HCT116 (cell line): ENCODE measurements at regions not wholly inside any gene's neighbourhood (a gene's known extent, or its start where the extent isn't known, plus 50 kb on each side); places are given as distances from the start of the nearest gene placed in this dataset.

ENCODE experiments used
- ATAC-seq: fragments of 200-7000 bp; cut with Tn5 transposase; 2 replicates; pipeline ENCODE4 v1.9.1; 2020; ENCODE audit warnings: mild to moderate bottlenecking, moderate library complexity
- BruUV-seq: library from RNA; stranded (reverse); fragments of 400-500 nt; replicated peaks from 2 replicates; lab custom pipeline; 2021; lab: Mats Ljungman, UMichigan
- CTCF ChIA-PET: fragments of 300-600 bp; sonication (Branson Sonifier 250); formaldehyde crosslinking; loops from one replicate; lab custom pipeline; 2021; ENCODE audit warnings: antibody characterized with exemption; lab: Charles Lee
- POLR2A ChIA-PET: fragments of 300-600, 350-600 bp; sonication (Branson Sonifier 250); formaldehyde crosslinking; loops from one replicate; lab custom pipeline; 2021; ENCODE audit warnings: antibody characterized with exemption; lab: Charles Lee
- RAD21 ChIA-PET, 2 experiments: fragments of 300-600 bp; sonication (Branson Sonifier 250); formaldehyde crosslinking; loops; one replicate each; lab custom pipeline; 2023; ENCODE audit warnings: low total read pairs in 2 of 2; ENCODE audit not compliant: uncharacterized antibody in 2 of 2, unreplicated experiment in 2 of 2, low non-redundant PET in 1 of 2; lab: Charles Lee
- DNase-seq: peaks from one replicate; pipeline ENCODE4 v3.0.0-alpha.2; 2010; ENCODE audit warnings: low read depth, low spot score
- H2AFZ ChIP-seq: fragments of 200-600 bp; shearing (Covaris generic), sonication (generic); 2 replicates; pipeline ENCODE4 v1.6.1; 2017; ENCODE audit warnings: low read depth, mixed run types, mixed read lengths, antibody characterized with exemption, low read length; ENCODE audit not compliant: poor library complexity, severe bottlenecking
- H3K27ac ChIP-seq: 2 replicates; pipeline ENCODE4 v1.5.1; 2012; ENCODE audit warnings: low read depth, low read length
- H3K27me3 ChIP-seq: fragments of 200-600 bp; sonication (generic); 2 replicates; pipeline ENCODE4 v1.6.1; 2016; ENCODE audit warnings: mixed run types, low read length, mixed read lengths; ENCODE audit not compliant: insufficient read depth
- H3K36me3 ChIP-seq, 2 experiments: fragments of 200-500 bp in 1 of 2; fragments of 200-600 bp in 1 of 2; sonication (Bioruptor generic) in 1 of 2; sonication (generic) in 1 of 2; 2 replicates each; pipeline versions ENCODE4 v1.5.1 to v1.6.1; 2014 to 2016; ENCODE audit warnings: low read length in 2 of 2, inconsistent platforms in 1 of 2, mixed read lengths in 1 of 2, mixed run types in 1 of 2; ENCODE audit not compliant: insufficient read depth in 2 of 2, control insufficient read depth in 1 of 2
- H3K4me1 ChIP-seq, 2 experiments: fragments of 200-600 bp in 1 of 2; sonication (generic) in 1 of 2; 2 replicates each; pipeline versions ENCODE4 v1.5.1 to v1.6.1; 2012 to 2017; ENCODE audit warnings: low read length in 2 of 2, inconsistent platforms in 1 of 2, mild to moderate bottlenecking in 1 of 2, mixed read lengths in 1 of 2, mixed run types in 1 of 2, moderate library complexity in 1 of 2; ENCODE audit not compliant: insufficient read depth in 2 of 2, control insufficient read depth in 1 of 2
- H3K4me2 ChIP-seq: fragments of 200-600 bp; sonication (generic); 2 replicates; pipeline ENCODE4 v1.6.1; 2017; ENCODE audit warnings: mixed run types, low read length, mixed read lengths
- H3K4me3 ChIP-seq, 2 experiments: fragments of 200-600 bp in 1 of 2; sonication (generic) in 1 of 2; replicated peaks in 1 of 2; 2 replicates each; pipeline ENCODE4 v1.5.1; 2011 to 2016; ENCODE audit warnings: low read length in 2 of 2, control low read depth in 1 of 2, low read depth in 1 of 2, mild to moderate bottlenecking in 1 of 2, mixed read lengths in 1 of 2, mixed run types in 1 of 2
- H3K79me2 ChIP-seq: fragments of 200-600 bp; sonication (generic); 2 replicates; pipeline ENCODE4 v1.6.1; 2017; ENCODE audit warnings: mild to moderate bottlenecking, mixed run types, low read length, moderate library complexity, mixed read lengths; ENCODE audit not compliant: insufficient read depth
- H3K9ac ChIP-seq: fragments of 200-600 bp; sonication (generic); 2 replicates; pipeline ENCODE4 v1.6.1; 2016; ENCODE audit warnings: low read length, mixed read lengths
- H3K9me2 ChIP-seq: fragments of 200-600 bp; sonication (generic), shearing (Covaris generic); 2 replicates; pipeline ENCODE4 v1.6.1; 2017; ENCODE audit warnings: mixed run types, mild to moderate bottlenecking, moderate library complexity; ENCODE audit not compliant: insufficient read depth
- H3K9me3 ChIP-seq, 2 experiments: fragments of 200-500 bp in 1 of 2; fragments of 200-600 bp in 1 of 2; sonication (Bioruptor generic) in 1 of 2; sonication (generic) in 1 of 2; 2 replicates each; pipeline ENCODE4 v1.6.1; 2014 to 2017; ENCODE audit warnings: low read length in 2 of 2, mixed read lengths in 2 of 2, inconsistent platforms in 1 of 2, low read depth in 1 of 2, mild to moderate bottlenecking in 1 of 2, mixed run types in 1 of 2, moderate library complexity in 1 of 2; ENCODE audit not compliant: control insufficient read depth in 1 of 2, insufficient read depth in 1 of 2
- H4K20me1 ChIP-seq: fragments of 200-600 bp; sonication (generic), shearing (Covaris generic); 2 replicates; pipeline ENCODE4 v1.6.1; 2017; ENCODE audit warnings: mixed run types, mild to moderate bottlenecking, moderate library complexity; ENCODE audit not compliant: insufficient read depth
- ATF3 ChIP-seq: IDR thresholded peaks from 2 replicates; pipeline ENCODE4 v1.6.1; 2012
- CBX3 ChIP-seq: IDR thresholded peaks from 2 replicates; pipeline ENCODE4 v1.6.1; 2012; ENCODE audit warnings: low read depth
- CTCF ChIP-seq, 3 experiments: fragments of 200-600 bp in 1 of 3; sonication (generic) in 1 of 3; IDR thresholded peaks in 2 of 3; conservative IDR thresholded peaks in 1 of 3; 2 replicates each; pipeline ENCODE4 v1.5.1; 2012 to 2017; ENCODE audit warnings: low read depth in 2 of 3, low read length in 2 of 3, antibody characterized with exemption in 1 of 3, borderline replicate concordance in 1 of 3, control low read depth in 1 of 3, mild to moderate bottlenecking in 1 of 3, mixed read lengths in 1 of 3, mixed run types in 1 of 3, moderate library complexity in 1 of 3; ENCODE audit not compliant: insufficient read depth in 1 of 3
- JUND ChIP-seq: IDR thresholded peaks from 2 replicates; pipeline ENCODE4 v1.6.1; 2012
- POLR2A ChIP-seq: IDR thresholded peaks from 2 replicates; pipeline ENCODE4 v1.7.0; 2011; ENCODE audit warnings: borderline replicate concordance; ENCODE audit not compliant: insufficient read depth, insufficient read length; ENCODE audit errors: extremely low read depth
- POLR2AphosphoS5 ChIP-seq: IDR thresholded peaks from 2 replicates; pipeline ENCODE4 v1.6.1; 2011; ENCODE audit warnings: mild to moderate bottlenecking, low read depth, low read length, moderate library complexity
- RAD21 ChIP-seq: IDR thresholded peaks from 2 replicates; pipeline ENCODE4 v1.6.1; 2012; ENCODE audit warnings: low read depth, mild to moderate bottlenecking
- REST ChIP-seq: IDR thresholded peaks from 2 replicates; pipeline ENCODE4 v1.6.1; 2012; ENCODE audit warnings: low read depth
- SP1 ChIP-seq: IDR thresholded peaks from 2 replicates; pipeline ENCODE4 v1.6.1; 2012; ENCODE audit warnings: low read depth
- TCF7L2 ChIP-seq: IDR thresholded peaks from 2 replicates; pipeline ENCODE4 v1.7.0; 2011; ENCODE audit warnings: borderline replicate concordance, inconsistent platforms; ENCODE audit not compliant: insufficient read depth, insufficient read length; ENCODE audit errors: extremely low read depth
- ZBTB33 ChIP-seq: IDR thresholded peaks from 2 replicates; pipeline ENCODE4 v1.6.1; 2011; ENCODE audit warnings: mild to moderate bottlenecking, low read length, moderate library complexity; ENCODE audit not compliant: insufficient replicate concordance; ENCODE audit errors: extremely low read depth
- ZFX ChIP-seq: fragments of 450-650 bp; IDR thresholded peaks from 2 replicates; pipeline ENCODE4 v1.6.1; 2017
- intact Hi-C: fragments of 100-400 bp; cut with micrococcal nuclease; formaldehyde crosslinking; loops from 2 replicates; pipeline ENCODE4 v1.10.0; 2022

GRCh38 chr20:60191014-60191413, 232.8 kb downstream of the CDH26 start:
- H4K20me1 ChIP-seq: no peaks in the 10 kb centered on the region
- no peak overlapping the region for H3K9ac ChIP-seq
- H3K36me3 ChIP-seq: no peaks in the 10 kb centered on the region
- ChIA-PET POLR2A (no interaction called here), RAD21 (no interaction called here), CTCF (no interaction called here)
- intact Hi-C loops: no loop called here
- ATAC-seq: no peak
- no peaks in the 10 kb centered on the region for H3K79me2 ChIP-seq
- H3K4me1 ChIP-seq: no peaks in the 10 kb centered on the region
- no peak overlapping the region for H2AFZ ChIP-seq
- BruUV-seq: no TSS peak
- no peaks in the 10 kb centered on the region for H3K9me2 ChIP-seq
- H3K4me2 ChIP-seq: no peak overlapping the region
- TF ChIP-seq CBX3: no peak
- TF ChIP-seq JUND: no peak
- no peak for TF ChIP-seq ZFX
- TF ChIP-seq TCF7L2: no peak
- TF ChIP-seq REST: no peak
- no peak for TF ChIP-seq RAD21
- TF ChIP-seq SP1: no peak
- TF ChIP-seq CTCF (IDR thresholded peaks at IDR 0.05 in 2 of 3, conservative IDR thresholded peaks at IDR 0.05 in 1 of 3; ENCODE audit: borderline replicate concordance in 1 of 3, insufficient read depth in 1 of 3, low read depth in 2 of 3, low read length in 2 of 3): no peak
- TF ChIP-seq POLR2AphosphoS5: no peak
- TF ChIP-seq ZBTB33: no peak
- no peak for TF ChIP-seq ATF3
- no peak for TF ChIP-seq POLR2A
- H3K9me3 ChIP-seq: no peaks in the 10 kb centered on the region
- no peak overlapping the region for H3K27ac ChIP-seq
- H3K27me3 ChIP-seq: no peaks in the 10 kb centered on the region
- H3K4me3 ChIP-seq: no peak overlapping the region
- no peak for DNase-seq
